ENCODE measurements at regions not wholly inside any gene's neighbourhood (a gene's known extent, or its start where the extent isn't known, plus 50 kb on each side); places are given as distances from the start of the nearest gene placed in this dataset.

DNA sequence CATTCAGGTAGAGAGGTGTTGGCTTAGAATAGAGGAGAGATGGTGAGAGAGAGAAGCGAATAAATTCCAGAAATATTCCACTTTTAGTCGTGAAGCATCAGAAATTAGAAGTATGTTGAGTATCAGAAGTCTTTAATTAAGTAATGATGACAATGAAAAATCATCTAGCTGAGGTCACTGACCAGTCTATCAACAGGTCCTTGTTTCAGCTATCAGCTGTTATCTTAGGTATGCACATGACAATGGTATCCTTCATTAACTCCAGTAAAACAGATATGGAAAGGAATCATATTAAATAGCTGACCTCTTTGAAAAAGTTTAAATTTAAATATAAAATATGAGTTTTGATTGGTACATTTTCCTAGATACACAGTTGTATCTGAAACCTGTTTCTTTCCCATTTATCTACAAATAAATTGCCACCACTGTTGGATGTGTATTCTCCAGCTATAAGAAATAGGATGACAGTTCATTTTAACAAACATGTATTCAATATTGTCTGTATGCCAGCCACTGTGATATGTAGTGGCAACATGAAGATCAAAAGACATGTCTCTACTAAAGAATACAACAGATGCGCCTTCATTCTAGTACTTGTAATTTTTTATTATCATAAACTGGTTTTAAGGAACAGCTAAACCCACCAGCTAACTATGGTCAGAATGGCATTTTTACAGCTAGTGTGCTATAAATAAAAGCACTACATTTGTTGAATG is 424.2 kb upstream of the DCN start:
- Mint-ChIP-seq H3K4me3 (no peak overlapping the region), H3K27me3 (no peaks in the 10 kb centered on the region), H3K4me1 (ENCODE audit: low read depth) (peaks cover 8% of the 10 kb centered on the region), H3K36me3 (ENCODE audit: low read depth) (no peaks in the 10 kb centered on the region), H3K27ac (no peak overlapping the region), H3K9me3 (no peaks in the 10 kb centered on the region)

DNA sequence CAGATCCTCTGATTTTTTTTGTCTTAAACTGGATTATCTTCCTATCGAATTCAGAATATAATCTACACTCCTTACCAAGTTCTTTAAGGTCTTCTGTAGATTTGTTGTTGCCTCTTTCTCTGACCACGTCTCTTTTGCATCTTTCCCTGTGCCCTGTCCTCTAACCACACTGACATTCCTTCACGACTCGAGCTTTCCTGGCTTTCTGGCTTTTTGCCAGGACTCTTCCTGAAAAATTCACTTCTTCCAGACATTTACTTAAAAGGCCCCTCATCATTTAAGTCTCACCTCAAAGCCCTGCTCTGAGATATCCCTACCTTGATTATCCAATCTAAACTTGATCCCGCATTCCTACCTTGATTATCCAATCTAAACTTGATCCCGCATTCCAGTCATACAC is 422.3 kb upstream of the DCN start:
- Mint-ChIP-seq H3K36me3 (ENCODE audit: low read depth) (no peaks in the 10 kb centered on the region), H3K4me3 (no peak overlapping the region)

DNA sequence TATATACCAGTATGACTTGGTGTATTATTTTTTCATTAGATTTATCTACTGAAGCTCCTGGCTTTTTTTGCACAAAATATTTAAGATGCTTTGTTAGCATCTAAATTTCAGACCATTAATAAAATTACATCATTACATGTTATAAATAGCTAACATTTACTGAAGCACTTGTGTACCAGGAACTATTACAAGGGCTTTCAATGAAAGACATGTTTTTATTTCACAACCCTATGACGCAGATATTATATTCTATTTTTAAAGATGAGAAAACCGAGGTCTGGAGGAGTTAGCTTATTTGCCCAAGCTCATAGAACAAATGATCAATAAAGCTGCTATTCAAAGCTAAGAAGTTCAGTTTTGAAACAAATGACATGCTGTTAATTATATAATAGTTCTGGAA is 420.4 kb upstream of the DCN start:
- Mint-ChIP-seq H3K4me1 (ENCODE audit: low read depth) (no peaks in the 10 kb centered on the region), H3K27ac (no peak overlapping the region), H3K4me3 (no peak overlapping the region), H3K9me3 (peaks cover under 1% of the 10 kb centered on the region), H3K27me3 (no peaks in the 10 kb centered on the region), H3K36me3 (ENCODE audit: low read depth) (no peaks in the 10 kb centered on the region)

More for the DNA sequence above, 422.3 kb upstream of the DCN start:
- Mint-ChIP-seq H3K4me1 (ENCODE audit: low read depth) (peaks cover 3% of the 10 kb centered on the region), H3K27me3 (no peaks in the 10 kb centered on the region), H3K27ac (no peak overlapping the region), H3K9me3 (no peaks in the 10 kb centered on the region)

DNA sequence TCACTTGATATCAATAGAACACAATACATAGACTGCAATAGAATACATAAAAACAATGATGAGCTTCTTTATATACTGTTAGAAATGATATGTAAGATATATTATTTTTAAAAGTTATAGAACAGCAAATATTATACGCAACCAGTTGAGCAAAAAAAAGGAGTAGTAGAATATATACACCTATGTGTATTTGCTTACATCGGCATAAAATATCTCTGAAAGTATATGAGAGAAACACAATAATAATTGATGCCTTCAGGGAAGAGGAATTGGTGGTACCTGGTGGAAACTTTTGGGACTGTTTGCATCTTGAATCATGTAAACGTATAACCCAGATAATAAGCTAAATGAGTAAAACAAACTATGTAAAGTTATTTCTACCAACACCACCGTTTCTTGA is 418.4 kb upstream of the DCN start:
- no peak overlapping the region for H3K27ac Mint-ChIP-seq
- H3K36me3 Mint-ChIP-seq (ENCODE audit: low read depth) = no peaks in the 10 kb centered on the region
- H3K27me3 Mint-ChIP-seq = no peaks in the 10 kb centered on the region
- H3K4me1 Mint-ChIP-seq (ENCODE audit: low read depth) = no peaks in the 10 kb centered on the region
- peaks cover 6% of the 10 kb centered on the region for H3K9me3 Mint-ChIP-seq
- no peak overlapping the region for H3K4me3 Mint-ChIP-seq

DNA sequence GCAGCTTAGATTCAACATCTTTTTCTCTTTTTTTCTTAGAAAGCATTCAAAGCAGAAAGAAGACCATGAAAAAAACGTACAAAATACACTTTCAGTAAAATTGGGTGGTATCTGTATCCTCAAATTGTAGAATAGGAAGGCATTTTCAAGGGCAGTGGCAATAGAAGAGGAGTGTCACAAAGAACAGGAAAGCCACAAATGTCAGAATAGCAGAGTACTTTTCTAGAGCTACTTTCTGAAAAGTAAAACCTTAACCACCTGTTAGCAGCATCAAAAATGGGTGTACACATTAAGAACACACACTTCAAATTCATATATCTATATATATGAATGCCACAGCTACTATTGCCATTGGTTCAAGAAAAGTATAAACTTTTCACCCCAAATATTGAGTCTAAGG is 412.1 kb upstream of the DCN start:
- Mint-ChIP-seq H3K36me3 (ENCODE audit: low read depth) (no peaks in the 10 kb centered on the region), H3K4me1 (ENCODE audit: low read depth) (peaks cover 7% of the 10 kb centered on the region), H3K4me3 (no peak overlapping the region), H3K9me3 (peaks cover 6% of the 10 kb centered on the region), H3K27ac (no peak overlapping the region), H3K27me3 (no peaks in the 10 kb centered on the region)

DNA sequence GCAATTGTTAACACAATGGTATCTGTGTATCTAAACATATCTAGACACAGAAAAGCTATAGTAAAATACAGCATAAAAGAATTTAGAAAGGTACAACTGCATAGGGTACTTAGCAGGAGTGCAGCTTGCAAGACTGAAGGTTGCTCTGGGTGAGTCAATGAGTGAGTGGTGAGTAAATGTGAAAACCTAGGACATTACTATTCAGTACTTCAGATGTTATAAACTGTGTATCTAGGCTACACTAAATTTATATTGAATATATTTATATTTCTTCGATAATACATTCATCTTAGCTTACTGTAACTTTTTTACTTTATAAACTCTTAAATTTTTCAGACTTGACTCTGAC is 409.0 kb upstream of the DCN start:
- Mint-ChIP-seq H3K27ac (no peak overlapping the region), H3K27me3 (no peaks in the 10 kb centered on the region), H3K9me3 (no peaks in the 10 kb centered on the region), H3K4me3 (no peak overlapping the region), H3K4me1 (ENCODE audit: low read depth) (peaks cover 10% of the 10 kb centered on the region), H3K36me3 (ENCODE audit: low read depth) (no peaks in the 10 kb centered on the region)

DNA sequence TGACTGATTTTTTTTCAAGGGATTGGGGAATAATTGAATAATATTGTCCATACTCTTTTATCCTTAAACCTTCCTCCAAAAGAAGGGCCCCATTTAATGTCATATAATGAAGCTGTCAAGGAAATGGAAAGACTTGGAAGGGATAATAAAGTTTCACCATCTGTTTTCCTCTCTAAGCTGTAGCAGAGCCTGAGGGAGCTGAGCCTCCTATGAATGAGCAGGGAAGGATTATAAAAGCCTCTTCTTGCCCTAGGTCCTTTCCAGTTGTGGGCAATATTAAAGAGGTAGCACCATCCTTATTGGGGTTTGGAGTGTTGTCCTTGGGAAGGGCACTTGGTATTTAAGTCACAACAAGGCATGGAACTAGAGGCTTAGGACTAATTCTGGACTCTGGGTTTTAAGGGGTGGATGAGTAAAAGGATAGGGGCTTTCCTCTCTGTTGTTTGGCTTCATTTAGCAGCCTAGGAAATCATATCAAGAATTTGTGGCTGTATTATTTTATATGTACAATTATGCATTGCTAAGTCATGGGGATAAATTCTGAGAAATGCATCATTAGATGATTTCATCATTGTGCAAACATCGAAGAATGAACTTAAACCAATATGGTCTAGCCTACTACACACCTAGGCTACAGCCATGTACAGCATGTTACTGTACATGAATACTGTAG is 408.5 kb upstream of the DCN start:
- Mint-ChIP-seq H3K27me3 (no peaks in the 10 kb centered on the region), H3K36me3 (ENCODE audit: low read depth) (no peaks in the 10 kb centered on the region), H3K27ac (no peak overlapping the region), H3K4me3 (no peak overlapping the region), H3K4me1 (ENCODE audit: low read depth) (peaks cover 10% of the 10 kb centered on the region), H3K9me3 (no peaks in the 10 kb centered on the region)

DNA sequence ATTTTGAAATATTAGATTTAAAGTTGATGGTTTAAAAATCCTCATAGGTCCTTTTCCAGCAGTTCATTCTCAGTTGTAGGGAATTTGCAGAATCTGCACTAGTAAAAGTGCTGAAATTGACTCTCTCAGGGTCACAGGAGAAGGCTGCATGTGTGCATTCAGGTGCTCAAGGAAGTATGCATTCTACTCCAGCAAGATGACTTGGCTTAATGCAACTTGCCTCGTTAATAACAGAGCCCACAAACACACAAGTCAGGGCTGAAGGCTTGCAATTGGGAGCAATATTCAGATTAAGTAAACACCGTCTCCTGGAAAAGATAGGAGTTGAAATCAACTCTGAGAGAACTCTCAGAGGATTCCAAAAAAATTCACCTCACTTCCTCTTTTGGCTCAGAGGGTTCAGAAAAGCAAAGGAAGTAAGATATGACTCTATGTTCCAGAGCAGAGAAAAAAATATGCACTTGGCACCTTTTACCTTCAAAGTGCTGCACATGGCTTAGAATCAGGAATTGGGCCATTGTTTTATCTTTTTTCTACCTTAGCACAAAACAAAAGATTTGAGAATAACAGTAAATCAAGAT is 406.3 kb upstream of the DCN start:
- Mint-ChIP-seq H3K4me1 (ENCODE audit: low read depth) (peaks cover 6% of the 10 kb centered on the region), H3K27ac (no peak overlapping the region), H3K4me3 (no peak overlapping the region), H3K27me3 (no peaks in the 10 kb centered on the region), H3K9me3 (no peaks in the 10 kb centered on the region), H3K36me3 (ENCODE audit: low read depth) (no peaks in the 10 kb centered on the region)

- Mint-ChIP-seq H3K9me3 (no peaks in the 10 kb centered on the region), H3K27me3 (no peaks in the 10 kb centered on the region), H3K36me3 (ENCODE audit: low read depth) (no peaks in the 10 kb centered on the region), H3K4me1 (ENCODE audit: low read depth) (peaks cover 6% of the 10 kb centered on the region), H3K4me3 (no peak overlapping the region), H3K27ac (no peak overlapping the region)
Observed at GRCh38 chr12:91586015-91586414, 403.4 kb upstream of the DCN start.

DNA sequence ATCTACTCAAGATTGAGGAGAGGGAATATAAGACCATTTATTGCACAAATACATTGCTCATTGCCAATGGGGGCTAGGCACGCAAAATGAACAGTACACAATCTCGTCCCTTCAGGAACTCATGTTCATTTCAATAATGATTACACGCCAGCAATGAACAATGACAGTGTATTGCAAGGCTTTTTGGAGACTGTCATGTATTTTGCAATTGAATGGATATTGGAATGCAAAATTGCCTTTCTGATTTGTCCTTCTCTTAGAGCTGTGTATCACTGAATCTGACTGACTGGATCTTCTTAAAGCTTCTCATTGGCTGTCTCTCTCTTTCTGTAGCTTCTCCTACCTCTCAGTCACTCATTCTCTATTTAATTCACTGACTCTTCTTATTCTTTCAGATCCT is 400.2 kb upstream of the DCN start:
- no peak overlapping the region for H3K4me3 Mint-ChIP-seq

DNA sequence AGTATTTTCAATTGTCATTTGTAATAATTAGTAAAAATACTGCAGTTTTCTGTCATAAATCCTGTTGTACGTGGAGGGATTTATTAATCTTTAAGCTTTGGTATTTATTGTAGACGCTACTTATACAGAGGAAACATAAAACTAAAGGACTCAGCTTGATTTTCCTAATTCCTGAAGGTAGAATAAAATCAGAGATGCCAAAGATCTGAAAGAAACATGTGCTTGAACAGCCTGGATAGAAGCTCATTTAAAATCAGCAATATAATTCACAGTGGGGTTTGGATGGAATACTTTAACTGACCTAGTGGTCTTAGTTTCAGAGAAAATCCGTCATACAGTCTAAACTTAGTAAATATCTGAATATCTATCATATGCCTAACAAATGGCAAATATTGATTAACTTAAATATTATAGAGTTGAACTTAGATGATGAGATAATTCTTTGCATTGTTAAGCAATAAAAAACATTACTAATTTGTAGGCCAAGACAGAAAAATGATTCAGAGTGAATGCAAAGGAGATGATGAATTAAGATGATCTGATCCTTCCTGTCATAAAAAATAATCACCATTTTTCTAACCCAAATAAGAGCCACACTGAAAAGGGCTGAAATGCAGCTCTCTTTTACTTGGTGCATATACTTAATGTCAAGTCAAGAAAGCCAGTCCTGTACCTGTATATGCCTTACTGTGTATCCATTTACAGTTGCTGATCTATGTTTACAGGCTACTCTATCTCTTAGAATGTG is 397.1 kb upstream of the DCN start:
- Mint-ChIP-seq H3K9me3 (no peaks in the 10 kb centered on the region), H3K4me1 (ENCODE audit: low read depth) (peaks cover 9% of the 10 kb centered on the region), H3K4me3 (no peak overlapping the region), H3K27ac (no peak overlapping the region), H3K36me3 (ENCODE audit: low read depth) (no peaks in the 10 kb centered on the region), H3K27me3 (no peaks in the 10 kb centered on the region)

More for the DNA sequence above, 400.2 kb upstream of the DCN start:
- Mint-ChIP-seq H3K4me1 (ENCODE audit: low read depth) (peaks cover 8% of the 10 kb centered on the region), H3K36me3 (ENCODE audit: low read depth) (no peaks in the 10 kb centered on the region), H3K9me3 (no peaks in the 10 kb centered on the region), H3K27me3 (no peaks in the 10 kb centered on the region), H3K27ac (no peak overlapping the region)

DNA sequence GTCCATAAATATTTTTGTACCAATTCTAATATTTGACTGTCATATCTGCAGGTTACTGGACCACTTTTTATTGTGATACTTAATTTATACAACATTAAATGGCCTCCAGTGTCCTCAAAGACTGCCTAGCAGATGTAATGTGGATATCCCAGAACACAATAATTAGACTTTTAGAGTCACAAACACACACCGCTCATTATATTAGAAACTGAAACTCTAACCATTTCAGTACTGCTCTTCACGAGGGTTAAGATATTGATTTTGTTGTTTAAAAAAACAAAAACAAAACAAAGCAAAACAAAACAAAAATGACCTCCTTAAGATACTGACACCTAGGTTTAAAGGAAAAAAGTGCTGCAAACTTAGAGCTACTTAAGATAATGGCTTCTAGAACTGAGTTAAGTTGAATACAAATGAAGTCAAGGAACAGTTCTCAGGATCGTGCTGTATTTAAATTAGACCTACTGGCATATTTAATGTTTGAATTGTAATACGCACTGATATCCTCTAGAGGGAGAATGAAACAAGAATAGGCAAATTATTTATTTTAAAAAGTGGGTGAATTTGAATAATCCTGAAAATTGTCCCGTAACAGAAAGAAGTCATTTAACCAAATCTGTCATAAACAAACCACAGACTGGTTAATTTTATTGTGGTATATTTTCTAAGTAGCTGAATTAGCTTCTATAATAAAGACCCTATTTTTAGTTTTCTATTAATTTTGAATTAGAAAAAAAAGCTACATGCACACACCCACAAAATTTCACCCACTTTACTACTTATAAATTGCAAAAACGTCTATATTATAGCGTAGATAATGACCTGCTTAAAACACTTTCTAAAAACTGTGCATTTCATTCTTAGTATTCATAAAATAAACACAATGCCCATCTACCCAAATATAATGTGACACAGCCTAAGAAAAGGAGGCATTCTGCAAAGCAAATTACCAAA is 395.2 kb upstream of the DCN start:
- H3K4me1 Mint-ChIP-seq (ENCODE audit: low read depth) = peaks cover 9% of the 10 kb centered on the region
- H3K36me3 Mint-ChIP-seq (ENCODE audit: low read depth) = no peaks in the 10 kb centered on the region
- no peak overlapping the region for H3K27ac Mint-ChIP-seq

DNA sequence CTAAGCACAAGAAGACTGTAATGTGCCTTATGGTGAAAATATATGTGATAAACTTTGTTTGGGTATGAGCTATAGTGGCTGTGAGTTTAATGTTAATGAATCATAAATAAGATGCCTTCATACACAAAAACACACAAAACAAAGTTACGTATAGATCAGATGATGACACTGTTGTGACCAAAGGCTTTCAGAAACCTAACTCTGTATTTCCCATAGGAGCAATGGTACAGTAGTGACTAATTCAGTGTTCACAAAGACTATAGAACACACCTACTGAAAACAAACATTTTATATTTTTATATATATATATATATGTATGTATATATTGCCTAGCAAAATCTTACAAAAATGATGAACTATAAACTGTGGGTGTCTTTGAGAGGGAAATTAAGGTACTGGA is 393.8 kb upstream of the DCN start:
- H3K4me3 Mint-ChIP-seq = no peak overlapping the region
- H3K4me1 Mint-ChIP-seq (ENCODE audit: low read depth) = peaks cover 9% of the 10 kb centered on the region
- H3K36me3 Mint-ChIP-seq (ENCODE audit: low read depth) = no peaks in the 10 kb centered on the region
- H3K27ac Mint-ChIP-seq = no peak overlapping the region
- H3K9me3 Mint-ChIP-seq = no peaks in the 10 kb centered on the region
- H3K27me3 Mint-ChIP-seq = peaks cover 4% of the 10 kb centered on the region

More for the DNA sequence above, 395.2 kb upstream of the DCN start:
- Mint-ChIP-seq H3K27me3 (no peaks in the 10 kb centered on the region), H3K4me3 (peak overlapping the region; percentile 75), H3K9me3 (no peaks in the 10 kb centered on the region)

- no peak overlapping the region for H3K27ac Mint-ChIP-seq
- peaks cover 9% of the 10 kb centered on the region for H3K4me1 Mint-ChIP-seq (ENCODE audit: low read depth)
- no peak overlapping the region for H3K4me3 Mint-ChIP-seq
Observed at GRCh38 chr12:91575630-91576029, 393.0 kb upstream of the DCN start.

More at GRCh38 chr12:91575630-91576029, 393.0 kb upstream of the DCN start:
- Mint-ChIP-seq H3K27me3 (peaks cover 4% of the 10 kb centered on the region), H3K9me3 (no peaks in the 10 kb centered on the region), H3K36me3 (ENCODE audit: low read depth) (no peaks in the 10 kb centered on the region)

Data from stimulated activated naive CD8-positive, alpha-beta T cell treated with anti-CD3 and anti-CD28 coated beads, Interleukin-15, Interleukin-2, amounts not matched to agents 100 ng/mL and 50 ng/mL, for 24 hours (primary cell).